ENCODE measurements at regions not wholly inside any gene's neighbourhood (a gene's known extent, or its start where the extent isn't known, plus 50 kb on each side); places are given as distances from the start of the nearest gene placed in this dataset.

DNA sequence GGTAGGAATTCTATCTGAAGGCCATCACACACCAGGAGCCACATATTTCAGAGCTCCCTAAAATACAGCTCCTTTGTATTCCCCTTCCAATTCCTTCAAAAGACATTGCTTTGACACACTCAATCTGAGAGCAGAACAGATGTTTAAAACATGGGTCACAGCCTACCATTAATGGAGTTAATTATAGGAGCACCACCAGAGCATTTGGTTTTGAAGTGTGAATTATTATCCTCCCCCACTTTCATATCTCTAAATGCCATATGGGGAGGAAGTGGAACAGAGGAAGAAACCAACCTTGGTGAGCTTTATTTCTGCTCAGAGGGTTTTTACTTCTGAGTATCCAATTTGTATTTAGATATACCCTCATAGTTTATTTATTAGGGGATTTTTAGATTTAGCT is 50.7 kb upstream of the TNFRSF21 start:
- no peaks in the 10 kb centered on the region for H3K27me3 ChIP-seq (ENCODE audit: insufficient read depth, low read depth)
- no peak overlapping the region for H3K4me3 ChIP-seq (IDR thresholded peaks at IDR 0.05; ENCODE audit: insufficient read depth, low read depth, low read length)
- H3K4me2 ChIP-seq: no peak overlapping the region
- TF ChIP-seq CTCF (conservative IDR thresholded peaks at IDR 0.05; ENCODE audit: low read depth, low read length): no peak
- H2AFZ ChIP-seq (ENCODE audit: low read depth): no peak overlapping the region
- H3K9ac ChIP-seq: no peak overlapping the region
- no peaks in the 10 kb centered on the region for H4K20me1 ChIP-seq (ENCODE audit: insufficient read depth)
- no peaks in the 10 kb centered on the region for H3K79me2 ChIP-seq (ENCODE audit: insufficient read depth, low read depth)
- no peaks in the 10 kb centered on the region; the same call in 1 of the 2 replicates for H3K36me3 ChIP-seq (ENCODE audit: insufficient read depth)
- peaks cover 7% of the 10 kb centered on the region for H3K4me1 ChIP-seq (ENCODE audit: low read depth, poor library complexity, severe bottlenecking)
- no peak overlapping the region for H3K27ac ChIP-seq

DNA sequence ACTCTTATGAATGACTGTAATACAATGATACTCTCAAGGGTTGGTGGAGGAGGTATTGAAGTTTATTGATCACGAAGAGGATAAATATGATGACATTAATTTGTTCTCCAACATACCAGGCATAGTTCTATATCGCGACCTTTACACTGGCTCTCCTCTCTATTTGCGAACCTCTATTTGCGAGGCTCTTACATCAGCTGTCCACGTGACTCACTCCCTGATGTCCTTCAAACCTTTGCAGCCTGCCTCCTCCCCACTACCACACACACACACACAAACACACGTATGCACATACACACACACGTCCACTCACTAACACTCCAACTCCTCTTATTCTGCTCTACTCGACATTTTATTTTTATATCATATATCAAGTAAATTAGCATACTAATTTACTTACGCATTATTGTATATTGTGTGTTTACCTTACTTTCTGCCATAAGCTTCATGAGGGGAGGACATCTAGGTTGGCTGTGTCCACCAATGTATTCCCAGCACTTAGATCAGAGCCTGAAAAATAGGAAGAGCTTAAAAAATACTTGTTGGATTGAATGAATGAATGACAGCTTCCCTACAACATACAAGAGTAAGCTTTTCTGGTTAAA is 53.3 kb upstream of the TNFRSF21 start:
- Histone ChIP-seq H3K79me2 (ENCODE audit: insufficient read depth, low read depth) (no peaks in the 10 kb centered on the region), H3K4me3 (IDR thresholded peaks at IDR 0.05; ENCODE audit: insufficient read depth, low read depth, low read length) (no peak overlapping the region), H3K27ac (no peak overlapping the region), H3K9ac (no peak overlapping the region), H3K36me3 (ENCODE audit: insufficient read depth) (no peaks in the 10 kb centered on the region), H4K20me1 (ENCODE audit: insufficient read depth) (no peaks in the 10 kb centered on the region), H3K27me3 (ENCODE audit: insufficient read depth, low read depth) (no peaks in the 10 kb centered on the region), H3K4me2 (no peak overlapping the region), H3K4me1 (ENCODE audit: low read depth, poor library complexity, severe bottlenecking) (peaks cover 7% of the 10 kb centered on the region), H2AFZ (ENCODE audit: low read depth) (no peak overlapping the region)
- no peak for TF ChIP-seq CTCF (conservative IDR thresholded peaks at IDR 0.05; ENCODE audit: low read depth, low read length)

- H3K27ac ChIP-seq: no peak overlapping the region
- H3K9ac ChIP-seq: no peak overlapping the region
- no peaks in the 10 kb centered on the region for H4K20me1 ChIP-seq (ENCODE audit: insufficient read depth)
- peaks cover 7% of the 10 kb centered on the region for H3K4me1 ChIP-seq (ENCODE audit: low read depth, poor library complexity, severe bottlenecking)
- H3K79me2 ChIP-seq (ENCODE audit: insufficient read depth, low read depth): no peaks in the 10 kb centered on the region
- H2AFZ ChIP-seq (ENCODE audit: low read depth): no peak overlapping the region
- H3K36me3 ChIP-seq (ENCODE audit: insufficient read depth): no peaks in the 10 kb centered on the region
- H3K27me3 ChIP-seq (ENCODE audit: insufficient read depth, low read depth): no peaks in the 10 kb centered on the region
- no peak overlapping the region for H3K4me2 ChIP-seq
- TF ChIP-seq CTCF (conservative IDR thresholded peaks at IDR 0.05; ENCODE audit: low read depth, low read length): no peak
- no peak overlapping the region for H3K4me3 ChIP-seq (IDR thresholded peaks at IDR 0.05; ENCODE audit: insufficient read depth, low read depth, low read length)
These were observed 54.0 kb upstream of the TNFRSF21 start for GRCh38 chr6:47363736-47364135.

- no peaks in the 10 kb centered on the region for H3K79me2 ChIP-seq (ENCODE audit: insufficient read depth, low read depth)
- H3K27me3 ChIP-seq (ENCODE audit: insufficient read depth, low read depth): no peaks in the 10 kb centered on the region; the same call in 1 of the 2 replicates
- no peaks in the 10 kb centered on the region for H3K4me1 ChIP-seq (ENCODE audit: low read depth, poor library complexity, severe bottlenecking)
- TF ChIP-seq CTCF (conservative IDR thresholded peaks at IDR 0.05; ENCODE audit: low read depth, low read length): no peak
- H2AFZ ChIP-seq (ENCODE audit: low read depth): no peak overlapping the region
- H3K4me2 ChIP-seq: no peak overlapping the region
- no peak overlapping the region for H3K9ac ChIP-seq
- no peak overlapping the region for H3K27ac ChIP-seq
- H4K20me1 ChIP-seq (ENCODE audit: insufficient read depth): no peaks in the 10 kb centered on the region
- H3K4me3 ChIP-seq (IDR thresholded peaks at IDR 0.05; ENCODE audit: insufficient read depth, low read depth, low read length): no peak overlapping the region
- no peaks in the 10 kb centered on the region for H3K36me3 ChIP-seq (ENCODE audit: insufficient read depth)
These were observed 56.7 kb upstream of the TNFRSF21 start for GRCh38 chr6:47366335-47366890.
